H9 (cell line): ENCODE measurements at regions not wholly inside any gene's neighbourhood (a gene's known extent, or its start where the extent isn't known, plus 50 kb on each side); places are given as distances from the start of the nearest gene placed in this dataset.

Experiments
- DNase-seq: peaks from one replicate; pipeline ENCODE4 v3.0.0-alpha.2; 2017
- H2AFZ ChIP-seq: one replicate; pipeline ENCODE4 v1.6.1; 2013; ENCODE audit warnings: mild to moderate bottlenecking, low read length, control low read depth, moderate library complexity
- H2AK5ac ChIP-seq: 2 replicates; pipeline ENCODE4 v1.6.1; 2013; ENCODE audit warnings: low read length, control low read depth, mixed read lengths; ENCODE audit not compliant: insufficient read length
- H2BK120ac ChIP-seq: one replicate; pipeline ENCODE4 v1.6.1; 2013; ENCODE audit warnings: low read depth, mild to moderate bottlenecking, low read length, control low read depth, inconsistent platforms; ENCODE audit not compliant: poor library complexity, severe bottlenecking
- H2BK12ac ChIP-seq: 2 replicates; pipeline ENCODE4 v1.6.1; 2013; ENCODE audit warnings: low read length, control low read depth, mixed read lengths, low read depth; ENCODE audit not compliant: insufficient read length
- H2BK15ac ChIP-seq: 2 replicates; pipeline ENCODE4 v1.6.1; 2013; ENCODE audit warnings: low read depth, low read length, control low read depth
- H2BK20ac ChIP-seq: one replicate; pipeline ENCODE4 v1.6.1; 2013; ENCODE audit warnings: low read depth, mild to moderate bottlenecking, low read length, control low read depth, inconsistent platforms; ENCODE audit not compliant: poor library complexity, severe bottlenecking
- H2BK5ac ChIP-seq: 2 replicates; pipeline ENCODE4 v1.6.1; 2013; ENCODE audit warnings: low read length, control low read depth, mixed read lengths; ENCODE audit not compliant: insufficient read length
- H3K14ac ChIP-seq: 2 replicates; pipeline ENCODE4 v1.6.1; 2013; ENCODE audit warnings: low read length, control low read depth; ENCODE audit not compliant: insufficient read depth
- H3K18ac ChIP-seq: 2 replicates; pipeline ENCODE4 v1.6.1; 2013; ENCODE audit warnings: low read depth, mild to moderate bottlenecking, mixed read lengths, low read length, control low read depth; ENCODE audit not compliant: insufficient read length
- H3K23ac ChIP-seq: 2 replicates; pipeline ENCODE4 v1.6.1; 2013; ENCODE audit warnings: low read length, control low read depth, mixed read lengths, low read depth; ENCODE audit not compliant: insufficient read length
- H3K23me2 ChIP-seq: 2 replicates; pipeline ENCODE4 v1.6.1; 2013; ENCODE audit warnings: low read depth, mild to moderate bottlenecking, mixed read lengths, low read length, control low read depth; ENCODE audit not compliant: insufficient read length, poor library complexity, severe bottlenecking
- H3K27ac ChIP-seq: 2 replicates; pipeline ENCODE4 v1.5.1; 2013; ENCODE audit warnings: low read length, control low read depth, mixed read lengths, low read depth; ENCODE audit not compliant: insufficient read length
- H3K27me3 ChIP-seq: 2 replicates; pipeline ENCODE4 v1.6.1; 2013; ENCODE audit warnings: low read length, control low read depth, inconsistent platforms; ENCODE audit not compliant: insufficient read depth
- H3K4ac ChIP-seq: 2 replicates; pipeline ENCODE4 v1.6.1; 2013; ENCODE audit warnings: low read depth, mild to moderate bottlenecking, control low read depth, inconsistent platforms, low read length, moderate library complexity
- H3K4me1 ChIP-seq: 2 replicates; pipeline ENCODE4 v1.6.1; 2013; ENCODE audit warnings: low read length, control low read depth, inconsistent platforms; ENCODE audit not compliant: insufficient read depth
- H3K4me2 ChIP-seq: 2 replicates; pipeline ENCODE4 v1.6.1; 2013; ENCODE audit warnings: low read length, control low read depth, mixed read lengths; ENCODE audit not compliant: insufficient read length, insufficient read depth
- H3K56ac ChIP-seq: 2 replicates; pipeline ENCODE4 v1.6.1; 2013; ENCODE audit warnings: low read depth, mild to moderate bottlenecking, mixed read lengths, low read length, control low read depth; ENCODE audit not compliant: insufficient read length
- H3K79me1 ChIP-seq: 2 replicates; pipeline ENCODE4 v1.6.1; 2013; ENCODE audit warnings: low read depth, mild to moderate bottlenecking, moderate library complexity, low read length, control low read depth, inconsistent platforms; ENCODE audit not compliant: insufficient read depth, poor library complexity, severe bottlenecking
- H3K79me2 ChIP-seq: 2 replicates; pipeline ENCODE4 v1.6.1; 2013; ENCODE audit warnings: low read length, control low read depth, inconsistent platforms; ENCODE audit not compliant: insufficient read depth
- H3K9ac ChIP-seq: 2 replicates; pipeline ENCODE4 v1.6.1; 2013; ENCODE audit warnings: low read length, control low read depth, mixed read lengths; ENCODE audit not compliant: insufficient read length; ENCODE audit errors: extremely low read depth
- H3K9me3 ChIP-seq: one replicate; pipeline ENCODE4 v1.6.1; 2013; ENCODE audit warnings: low read depth, low read length, inconsistent platforms; ENCODE audit not compliant: control insufficient read depth
- H3T11ph ChIP-seq: one replicate; pipeline ENCODE4 v1.6.1; 2013; ENCODE audit warnings: mild to moderate bottlenecking, low read length, control low read depth, inconsistent platforms
- H4K20me1 ChIP-seq: one replicate; pipeline ENCODE4 v1.6.1; 2013; ENCODE audit not compliant: control insufficient read depth, insufficient read length, insufficient read depth
- H4K5ac ChIP-seq: 2 replicates; pipeline ENCODE4 v1.6.1; 2013; ENCODE audit warnings: low read depth, mild to moderate bottlenecking, mixed read lengths, low read length, control low read depth; ENCODE audit not compliant: insufficient read length
- H4K8ac ChIP-seq: replicated peaks from 2 replicates; pipeline ENCODE4 v1.6.1; 2013; ENCODE audit warnings: low read length, control low read depth, mixed read lengths, low read depth; ENCODE audit not compliant: insufficient read length
- H4K91ac ChIP-seq: 2 replicates; pipeline ENCODE4 v1.6.1; 2013; ENCODE audit warnings: low read depth, mild to moderate bottlenecking, moderate library complexity, mixed read lengths, low read length, control low read depth; ENCODE audit not compliant: insufficient read length
- H3K27ac Mint-ChIP-seq, 3 experiments: 2 replicates in 2 of 3; 3 replicates in 1 of 3; pipeline ENCODE4 v1.8.0; 2020 to 2021; ENCODE audit warnings: mixed read lengths in 3 of 3, mild to moderate bottlenecking in 1 of 3, moderate library complexity in 1 of 3
- H3K27me3 Mint-ChIP-seq: 2 replicates; pipeline ENCODE4 v1.8.0; 2021; ENCODE audit warnings: low read depth, mild to moderate bottlenecking, moderate library complexity, mixed read lengths
- H3K36me3 Mint-ChIP-seq, 3 experiments: 2 replicates in 2 of 3; 3 replicates in 1 of 3; pipeline ENCODE4 v1.8.0; 2020 to 2021; ENCODE audit warnings: low read depth in 3 of 3, mixed read lengths in 3 of 3; ENCODE audit not compliant: insufficient read depth in 1 of 3
- H3K4me1 Mint-ChIP-seq, 2 experiments: 2 replicates each; pipeline ENCODE4 v1.8.0; 2020; ENCODE audit warnings: mixed read lengths in 2 of 2
- H3K4me3 Mint-ChIP-seq, 2 experiments: 2 replicates in 1 of 2; 3 replicates in 1 of 2; pipeline ENCODE4 v1.8.0; 2020 to 2021; ENCODE audit warnings: mild to moderate bottlenecking in 2 of 2, mixed read lengths in 2 of 2, moderate library complexity in 1 of 2
- H3K9me3 Mint-ChIP-seq, 2 experiments: 2 replicates in 1 of 2; 3 replicates in 1 of 2; pipeline ENCODE4 v1.8.0; 2020; ENCODE audit warnings: mild to moderate bottlenecking in 2 of 2, mixed read lengths in 2 of 2, moderate library complexity in 1 of 2
- CTCF ChIP-seq: fragments of 200-600 bp; sonication (generic); conservative IDR thresholded peaks from 3 replicates; pipeline ENCODE4 v1.8.0; 2021; ENCODE audit warnings: antibody characterized with exemption, mild to moderate bottlenecking
- WGBS: extraction: QIAGEN DNeasy Blood & Tissue Kit; methylation state at CpG from one replicate; pipeline ENCODE4 v1.1.7; 2013; ENCODE audit warnings: missing lambda C conversion rate, low lambda C conversion rate, mixed read lengths; ENCODE audit not compliant: insufficient read length; ENCODE audit errors: extremely low coverage; 5-methylcytosine and 5-hydroxymethylcytosine counted together

GRCh38 chr5:90305041-90305720 is 104.4 kb downstream of the CETN3 start:
- Histone ChIP-seq H3K4ac (no peak overlapping the region), H3K4me2 (peak overlapping the region; percentile 39), H4K5ac (no peak overlapping the region), H2AK5ac (no peak overlapping the region), H2BK12ac (no peak overlapping the region), H4K8ac (no peak overlapping the region), H3K23ac (no peak overlapping the region), H3K18ac (no peak overlapping the region), H3T11ph (no peak overlapping the region), H4K91ac (no peak overlapping the region), H3K23me2 (no peaks in the 10 kb centered on the region), H2BK15ac (no peak overlapping the region), H3K9me3 (no peaks in the 10 kb centered on the region), H2BK5ac (no peak overlapping the region), H4K20me1 (no peaks in the 10 kb centered on the region), H3K56ac (no peak overlapping the region), H2BK120ac (no peak overlapping the region), H3K9ac (no peak overlapping the region), H3K14ac (no peak overlapping the region), H3K79me1 (no peaks in the 10 kb centered on the region), H2AFZ (no peak overlapping the region), H2BK20ac (no peak overlapping the region), H3K27me3 (no peaks in the 10 kb centered on the region), H3K79me2 (no peaks in the 10 kb centered on the region), H3K27ac (no peak overlapping the region), H3K4me1 (no peaks in the 10 kb centered on the region; the same call in 1 of the 2 replicates)
- no peak for TF ChIP-seq CTCF
- no peaks in the 10 kb centered on the region for H3K27me3 Mint-ChIP-seq
- peak overlapping the region; percentile 0 to 71 (median 65) for H3K27ac Mint-ChIP-seq
- no peaks in the 10 kb centered on the region for H3K9me3 Mint-ChIP-seq
- WGBS = no CpG with 5 or more reads among the region's 3 CpGs
- peak overlapping the region; percentile 4 to 22; a peak in 4 of 5 replicates for H3K4me3 Mint-ChIP-seq
- DNase-seq = no peak
- no peaks in the 10 kb centered on the region for H3K36me3 Mint-ChIP-seq
- peaks cover 25 to 33% of the 10 kb centered on the region in 2 experiments for H3K4me1 Mint-ChIP-seq
